Nephron (organoid): ENCODE measurements at regions not wholly inside any gene's neighbourhood (a gene's known extent, or its start where the extent isn't known, plus 50 kb on each side); places are given as distances from the start of the nearest gene placed in this dataset.

Experiments used
- H3K27ac Mint-ChIP-seq, 3 experiments: 2 replicates each; pipeline ENCODE4 v1.8.0; 2020; ENCODE audit warnings: mixed read lengths in 3 of 3, mild to moderate bottlenecking in 2 of 3, moderate library complexity in 1 of 3
- H3K27me3 Mint-ChIP-seq: 2 replicates; pipeline ENCODE4 v1.8.0; 2021; ENCODE audit warnings: low read depth, mild to moderate bottlenecking, moderate library complexity, mixed read lengths
- H3K36me3 Mint-ChIP-seq: 2 replicates; pipeline ENCODE4 v1.8.0; 2020; ENCODE audit warnings: low read depth, mixed read lengths
- H3K4me1 Mint-ChIP-seq: 2 replicates; pipeline ENCODE4 v1.8.0; 2020; ENCODE audit warnings: mixed read lengths
- H3K4me3 Mint-ChIP-seq, 3 experiments: 2 replicates each; pipeline ENCODE4 v1.8.0; 2020; ENCODE audit warnings: mild to moderate bottlenecking in 3 of 3, mixed read lengths in 3 of 3, moderate library complexity in 2 of 3
- H3K9me3 Mint-ChIP-seq: 2 replicates; pipeline ENCODE4 v1.8.0; 2020; ENCODE audit warnings: mixed read lengths
- TF ChIP-seq, protein P1 (sequence below), 3 experiments: fragments of 200-600 bp; sonication (generic); IDR thresholded peaks; one replicate each; pipeline ENCODE4 v1.5.0; 2021; ENCODE audit warnings: antibody characterized with exemption in 3 of 3; ENCODE audit not compliant: unreplicated experiment in 3 of 3

DNA sequence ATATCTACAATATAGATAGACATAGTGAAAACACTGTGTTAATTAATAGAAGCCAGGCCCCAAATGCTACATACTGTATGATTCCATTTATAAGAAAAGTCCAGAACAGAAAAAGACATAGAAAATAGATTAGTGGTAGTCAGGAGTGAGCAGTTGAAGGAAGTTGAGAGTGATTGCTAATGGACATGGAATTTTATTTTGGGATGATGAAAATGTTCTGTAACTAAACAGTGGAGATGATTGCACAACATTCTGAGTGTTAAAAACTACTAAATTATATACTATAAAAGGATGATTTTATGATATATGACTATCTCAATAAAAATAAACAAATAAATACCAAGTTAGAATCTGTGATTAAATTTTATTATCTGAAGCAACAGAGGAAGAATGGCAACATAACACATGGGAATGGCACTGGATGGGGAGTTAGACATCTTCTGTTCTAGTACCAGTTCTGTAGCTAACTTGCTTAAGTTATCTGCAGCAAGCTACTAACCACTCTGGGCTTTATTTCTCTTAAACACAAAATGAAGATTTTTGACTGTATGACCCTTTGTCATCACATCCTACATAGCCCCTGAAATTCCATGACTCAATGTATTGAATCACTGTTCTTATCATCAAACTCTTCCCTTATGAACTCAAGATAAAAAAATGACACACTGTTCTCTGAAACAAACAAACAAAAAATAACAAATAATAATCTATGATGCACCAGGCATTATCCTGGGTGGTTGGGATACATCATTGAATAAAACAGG, 612.7 kb downstream of the TBL1XR1 start:
- Mint-ChIP-seq H3K27ac (no peak overlapping the region), H3K4me1 (no peaks in the 10 kb centered on the region), H3K27me3 (no peaks in the 10 kb centered on the region), H3K4me3 (no peak overlapping the region), H3K9me3 (no peaks in the 10 kb centered on the region), H3K36me3 (no peaks in the 10 kb centered on the region)
- TF ChIP-seq, protein P1, sequence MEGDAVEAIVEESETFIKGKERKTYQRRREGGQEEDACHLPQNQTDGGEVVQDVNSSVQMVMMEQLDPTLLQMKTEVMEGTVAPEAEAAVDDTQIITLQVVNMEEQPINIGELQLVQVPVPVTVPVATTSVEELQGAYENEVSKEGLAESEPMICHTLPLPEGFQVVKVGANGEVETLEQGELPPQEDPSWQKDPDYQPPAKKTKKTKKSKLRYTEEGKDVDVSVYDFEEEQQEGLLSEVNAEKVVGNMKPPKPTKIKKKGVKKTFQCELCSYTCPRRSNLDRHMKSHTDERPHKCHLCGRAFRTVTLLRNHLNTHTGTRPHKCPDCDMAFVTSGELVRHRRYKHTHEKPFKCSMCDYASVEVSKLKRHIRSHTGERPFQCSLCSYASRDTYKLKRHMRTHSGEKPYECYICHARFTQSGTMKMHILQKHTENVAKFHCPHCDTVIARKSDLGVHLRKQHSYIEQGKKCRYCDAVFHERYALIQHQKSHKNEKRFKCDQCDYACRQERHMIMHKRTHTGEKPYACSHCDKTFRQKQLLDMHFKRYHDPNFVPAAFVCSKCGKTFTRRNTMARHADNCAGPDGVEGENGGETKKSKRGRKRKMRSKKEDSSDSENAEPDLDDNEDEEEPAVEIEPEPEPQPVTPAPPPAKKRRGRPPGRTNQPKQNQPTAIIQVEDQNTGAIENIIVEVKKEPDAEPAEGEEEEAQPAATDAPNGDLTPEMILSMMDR (IDR thresholded peaks at IDR 0.05; ENCODE audit: unreplicated experiment in 3 of 3): no peak

DNA sequence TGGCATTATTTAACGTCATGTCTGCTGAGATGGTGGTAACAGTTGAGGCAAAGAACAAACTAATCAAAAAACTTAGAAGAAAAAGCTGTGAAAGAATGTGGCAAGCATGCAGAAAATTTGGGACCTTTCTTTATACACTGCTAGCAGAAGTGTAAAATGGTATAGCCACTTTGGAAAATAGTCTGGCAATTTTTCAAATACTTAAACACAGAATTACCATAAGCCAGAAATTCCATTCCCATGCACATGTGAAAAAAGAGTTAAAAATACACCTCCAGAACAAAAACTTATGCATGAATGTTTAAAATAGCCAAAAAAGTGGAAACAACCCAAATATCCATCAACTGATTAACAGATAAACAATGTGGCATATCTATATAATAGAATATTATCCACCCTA, 613.3 kb downstream of the TBL1XR1 start:
- H3K27ac Mint-ChIP-seq: no peak overlapping the region

DNA sequence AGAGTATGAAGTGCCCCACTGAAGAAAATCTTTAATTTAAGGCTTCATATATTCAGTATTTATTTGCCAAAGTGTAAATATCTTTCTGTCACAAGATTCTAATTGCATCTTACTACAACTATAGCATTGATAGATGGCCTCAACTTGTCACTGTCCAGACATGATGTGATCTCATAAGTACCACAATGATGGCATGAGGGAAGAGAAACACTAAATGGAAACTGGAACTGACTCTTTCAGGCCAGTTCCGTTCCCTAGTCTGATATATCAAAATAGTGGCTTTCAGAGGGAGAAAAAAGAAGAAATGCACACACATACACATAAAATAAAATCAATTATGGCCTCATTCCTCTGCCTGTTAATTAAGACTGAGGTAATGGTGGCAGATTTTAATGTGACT, 615.7 kb downstream of the TBL1XR1 start:
- H3K4me3 Mint-ChIP-seq: no peak overlapping the region
- no peaks in the 10 kb centered on the region for H3K36me3 Mint-ChIP-seq
- no peak overlapping the region for H3K27ac Mint-ChIP-seq
- H3K4me1 Mint-ChIP-seq: no peaks in the 10 kb centered on the region
- H3K27me3 Mint-ChIP-seq: no peaks in the 10 kb centered on the region
- TF ChIP-seq, protein P1 (IDR thresholded peaks at IDR 0.05; ENCODE audit: unreplicated experiment in 3 of 3): no peak
- H3K9me3 Mint-ChIP-seq: no peaks in the 10 kb centered on the region

More for the DNA sequence above, 613.3 kb downstream of the TBL1XR1 start:
- no peaks in the 10 kb centered on the region for H3K27me3 Mint-ChIP-seq
- H3K4me3 Mint-ChIP-seq: no peak overlapping the region
- H3K4me1 Mint-ChIP-seq: no peaks in the 10 kb centered on the region
- no peaks in the 10 kb centered on the region for H3K36me3 Mint-ChIP-seq
- no peaks in the 10 kb centered on the region for H3K9me3 Mint-ChIP-seq
- TF ChIP-seq, protein P1 (IDR thresholded peaks at IDR 0.05; ENCODE audit: unreplicated experiment in 3 of 3): no peak

DNA sequence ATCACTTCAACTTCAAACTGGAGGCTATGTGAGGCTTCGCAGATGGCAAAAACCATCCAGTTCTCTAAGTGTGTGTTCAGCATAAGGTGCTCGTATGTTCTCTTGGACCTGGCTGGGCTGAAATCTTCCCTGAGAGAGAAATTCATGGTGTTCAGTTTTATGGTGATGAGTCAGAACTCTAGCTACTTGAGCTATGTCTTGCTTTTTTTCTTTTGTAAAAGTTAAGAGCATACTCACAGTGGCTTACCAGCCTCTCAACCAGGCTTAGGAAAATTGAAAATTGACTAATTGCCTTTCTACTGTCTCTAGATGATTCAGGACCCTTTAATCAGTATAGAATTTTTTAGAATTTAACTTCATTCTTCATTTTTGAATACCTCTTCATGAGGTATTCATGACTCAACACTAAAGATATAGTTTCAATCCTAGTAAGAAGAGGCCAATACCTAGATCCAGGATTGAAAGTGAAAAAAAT, 617.5 kb downstream of the TBL1XR1 start:
- TF ChIP-seq, protein P1 (IDR thresholded peaks at IDR 0.05; ENCODE audit: unreplicated experiment in 3 of 3): no peak
- H3K4me3 Mint-ChIP-seq: no peak overlapping the region
- H3K9me3 Mint-ChIP-seq: no peaks in the 10 kb centered on the region
- no peak overlapping the region for H3K27ac Mint-ChIP-seq
- no peaks in the 10 kb centered on the region for H3K27me3 Mint-ChIP-seq
- H3K36me3 Mint-ChIP-seq: no peaks in the 10 kb centered on the region
- peaks cover 6% of the 10 kb centered on the region for H3K4me1 Mint-ChIP-seq

DNA sequence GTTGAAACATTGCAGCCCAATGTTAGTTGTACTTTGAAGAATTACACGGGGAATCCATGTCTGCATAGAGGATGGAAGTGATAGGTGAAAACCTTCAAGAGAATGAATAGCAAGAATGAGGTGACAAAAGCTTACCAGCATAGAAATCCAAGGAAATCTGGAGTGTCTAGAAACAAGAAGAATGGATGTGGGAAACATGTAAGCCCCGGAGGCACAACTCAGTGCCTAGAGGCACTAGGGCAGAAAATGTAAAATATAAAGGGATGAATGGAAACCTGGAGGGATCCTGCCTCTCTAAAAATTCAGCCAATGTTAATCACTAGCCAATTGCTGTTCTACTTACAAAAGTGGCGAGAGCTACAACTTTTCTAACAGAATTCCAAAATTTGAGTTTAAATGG, 619.0 kb downstream of the TBL1XR1 start:
- Mint-ChIP-seq H3K27me3 (no peaks in the 10 kb centered on the region), H3K4me1 (peaks cover 12% of the 10 kb centered on the region), H3K9me3 (no peaks in the 10 kb centered on the region), H3K27ac (no peak overlapping the region), H3K36me3 (no peaks in the 10 kb centered on the region), H3K4me3 (no peak overlapping the region)
- TF ChIP-seq, protein P1 (IDR thresholded peaks at IDR 0.05; ENCODE audit: unreplicated experiment in 3 of 3): no peak

DNA sequence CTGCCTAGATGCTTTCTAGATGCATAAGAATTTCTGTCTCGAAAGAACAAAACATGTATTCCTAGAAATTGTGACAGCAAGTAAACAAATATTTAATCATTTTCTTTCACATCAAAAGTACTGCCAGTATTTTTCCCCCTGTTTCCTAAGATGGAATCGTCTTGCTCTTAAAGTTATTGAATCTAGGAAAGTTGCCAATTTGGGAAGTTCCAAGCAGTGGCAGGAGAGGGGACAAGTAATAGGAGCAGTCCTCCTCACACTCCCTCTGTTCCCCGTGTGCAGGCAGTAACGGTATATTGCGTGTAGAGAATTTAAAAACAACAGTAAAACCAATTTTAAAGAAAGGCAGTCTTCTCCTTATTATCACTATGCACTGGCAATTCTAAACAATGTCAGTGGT, 619.8 kb downstream of the TBL1XR1 start:
- Mint-ChIP-seq H3K4me3 (no peak overlapping the region), H3K9me3 (no peaks in the 10 kb centered on the region), H3K27ac (no peak overlapping the region), H3K27me3 (no peaks in the 10 kb centered on the region), H3K36me3 (no peaks in the 10 kb centered on the region), H3K4me1 (peaks cover 21% of the 10 kb centered on the region)
- TF ChIP-seq, protein P1 (IDR thresholded peaks at IDR 0.05; ENCODE audit: unreplicated experiment in 3 of 3): no peak
